Endodermal cell (in vitro differentiated cells): ENCODE measurements at regions not wholly inside any gene's neighbourhood (a gene's known extent, or its start where the extent isn't known, plus 50 kb on each side); places are given as distances from the start of the nearest gene placed in this dataset.

Experiments
- DNase-seq: peaks from one replicate; pipeline ENCODE4 v3.0.0-alpha.2; 2017
- H3K27ac ChIP-seq: 2 replicates; pipeline ENCODE4 v1.5.1; 2013; ENCODE audit warnings: mild to moderate bottlenecking, low read depth, low read length, moderate library complexity
- H3K27me3 ChIP-seq: 2 replicates; pipeline ENCODE4 v1.6.1; 2013; ENCODE audit warnings: mild to moderate bottlenecking, low read length, moderate library complexity; ENCODE audit not compliant: insufficient read depth, control insufficient read depth, poor library complexity, severe bottlenecking
- H3K36me3 ChIP-seq: 2 replicates; pipeline ENCODE4 v1.7.0; 2013; ENCODE audit warnings: mild to moderate bottlenecking, low read length, moderate library complexity; ENCODE audit not compliant: control insufficient read depth, insufficient read depth
- H3K4me1 ChIP-seq: one replicate; pipeline ENCODE4 v1.7.0; 2013; ENCODE audit warnings: low read length; ENCODE audit not compliant: control insufficient read depth, insufficient read depth
- H3K4me3 ChIP-seq: 2 replicates; pipeline ENCODE4 v1.5.1; 2013; ENCODE audit warnings: mild to moderate bottlenecking, low read length, moderate library complexity
- H3K9ac ChIP-seq: 2 replicates; pipeline ENCODE4 v1.6.1; 2013; ENCODE audit warnings: mild to moderate bottlenecking, low read length, moderate library complexity; ENCODE audit not compliant: poor library complexity, severe bottlenecking; ENCODE audit errors: extremely low read depth
- H3K9me3 ChIP-seq: 2 replicates; pipeline ENCODE4 v1.6.1; 2013; ENCODE audit warnings: mild to moderate bottlenecking, low read length, moderate library complexity; ENCODE audit not compliant: control insufficient read depth
- H3K27ac Mint-ChIP-seq: 2 replicates; pipeline ENCODE4 v1.8.0; 2020; ENCODE audit warnings: mixed read lengths
- H3K27me3 Mint-ChIP-seq: 2 replicates; pipeline ENCODE4 v1.8.0; 2021; ENCODE audit warnings: mild to moderate bottlenecking, mixed read lengths; ENCODE audit not compliant: insufficient read depth
- H3K36me3 Mint-ChIP-seq: 2 replicates; pipeline ENCODE4 v1.8.0; 2020; ENCODE audit warnings: low read depth, mixed read lengths
- H3K4me1 Mint-ChIP-seq: 2 replicates; pipeline ENCODE4 v1.8.0; 2020; ENCODE audit warnings: mixed read lengths
- H3K4me3 Mint-ChIP-seq: 2 replicates; pipeline ENCODE4 v1.8.0; 2020; ENCODE audit warnings: mild to moderate bottlenecking, moderate library complexity, mixed read lengths
- H3K9me3 Mint-ChIP-seq: 2 replicates; pipeline ENCODE4 v1.8.0; 2020; ENCODE audit warnings: mild to moderate bottlenecking, mixed read lengths
- WGBS, 2 experiments: methylation state at CpG; one replicate each; pipeline versions ENCODE4 v1.1.5 to v1.1.7; 2013; ENCODE audit warnings: missing lambda C conversion rate in 2 of 2, mixed read lengths in 1 of 2; ENCODE audit not compliant: insufficient coverage in 1 of 2, insufficient read length in 1 of 2; 5-methylcytosine and 5-hydroxymethylcytosine counted together
- TF ChIP-seq, protein P1 (sequence below): fragments of 200-600 bp; sonication (generic); conservative IDR thresholded peaks from 2 replicates; pipeline ENCODE4 v1.5.0; 2021; ENCODE audit warnings: antibody characterized with exemption, mild to moderate bottlenecking

DNA sequence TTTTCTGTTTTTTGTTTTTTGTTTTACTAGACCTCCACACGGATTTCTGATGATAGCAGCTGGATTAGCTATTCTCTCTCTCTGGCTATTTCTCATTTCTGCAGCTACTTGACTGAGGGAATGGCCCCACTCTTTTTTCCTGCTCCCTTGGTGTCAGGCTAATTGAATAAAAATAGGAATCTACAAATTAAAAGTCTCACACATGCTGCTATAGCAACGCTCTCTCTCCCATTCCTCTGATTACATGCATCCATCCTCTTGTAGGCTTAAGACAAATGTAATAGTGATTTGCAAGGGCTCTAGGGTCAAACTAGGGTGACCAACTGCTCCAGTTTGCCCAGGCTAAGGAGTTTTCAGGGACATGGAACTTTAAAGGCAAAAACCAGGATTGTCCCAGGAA is 221.8 kb downstream of the PHLDA1 start:
- H3K4me3 ChIP-seq = no peak overlapping the region
- H3K27me3 ChIP-seq = peaks cover 4% of the 10 kb centered on the region
- H3K9ac ChIP-seq = no peak overlapping the region
- peaks cover 15% of the 10 kb centered on the region for H3K4me1 Mint-ChIP-seq
- H3K27ac Mint-ChIP-seq = no peak overlapping the region
- H3K36me3 ChIP-seq = no peaks in the 10 kb centered on the region
- TF ChIP-seq, protein P1, sequence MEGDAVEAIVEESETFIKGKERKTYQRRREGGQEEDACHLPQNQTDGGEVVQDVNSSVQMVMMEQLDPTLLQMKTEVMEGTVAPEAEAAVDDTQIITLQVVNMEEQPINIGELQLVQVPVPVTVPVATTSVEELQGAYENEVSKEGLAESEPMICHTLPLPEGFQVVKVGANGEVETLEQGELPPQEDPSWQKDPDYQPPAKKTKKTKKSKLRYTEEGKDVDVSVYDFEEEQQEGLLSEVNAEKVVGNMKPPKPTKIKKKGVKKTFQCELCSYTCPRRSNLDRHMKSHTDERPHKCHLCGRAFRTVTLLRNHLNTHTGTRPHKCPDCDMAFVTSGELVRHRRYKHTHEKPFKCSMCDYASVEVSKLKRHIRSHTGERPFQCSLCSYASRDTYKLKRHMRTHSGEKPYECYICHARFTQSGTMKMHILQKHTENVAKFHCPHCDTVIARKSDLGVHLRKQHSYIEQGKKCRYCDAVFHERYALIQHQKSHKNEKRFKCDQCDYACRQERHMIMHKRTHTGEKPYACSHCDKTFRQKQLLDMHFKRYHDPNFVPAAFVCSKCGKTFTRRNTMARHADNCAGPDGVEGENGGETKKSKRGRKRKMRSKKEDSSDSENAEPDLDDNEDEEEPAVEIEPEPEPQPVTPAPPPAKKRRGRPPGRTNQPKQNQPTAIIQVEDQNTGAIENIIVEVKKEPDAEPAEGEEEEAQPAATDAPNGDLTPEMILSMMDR = no peak
- H3K27ac ChIP-seq = no peak overlapping the region
- H3K9me3 ChIP-seq = peaks cover 26% of the 10 kb centered on the region
- H3K36me3 Mint-ChIP-seq = no peaks in the 10 kb centered on the region
- no peak for DNase-seq
- H3K9me3 Mint-ChIP-seq = peaks cover 12% of the 10 kb centered on the region
- H3K4me3 Mint-ChIP-seq = no peak overlapping the region
- WGBS, 2 experiments = 40 to 45% methylated on average over 1 to 2 of the region's 2 CpGs
- no peaks in the 10 kb centered on the region for H3K4me1 ChIP-seq
- H3K27me3 Mint-ChIP-seq = peaks cover 4% of the 10 kb centered on the region

DNA sequence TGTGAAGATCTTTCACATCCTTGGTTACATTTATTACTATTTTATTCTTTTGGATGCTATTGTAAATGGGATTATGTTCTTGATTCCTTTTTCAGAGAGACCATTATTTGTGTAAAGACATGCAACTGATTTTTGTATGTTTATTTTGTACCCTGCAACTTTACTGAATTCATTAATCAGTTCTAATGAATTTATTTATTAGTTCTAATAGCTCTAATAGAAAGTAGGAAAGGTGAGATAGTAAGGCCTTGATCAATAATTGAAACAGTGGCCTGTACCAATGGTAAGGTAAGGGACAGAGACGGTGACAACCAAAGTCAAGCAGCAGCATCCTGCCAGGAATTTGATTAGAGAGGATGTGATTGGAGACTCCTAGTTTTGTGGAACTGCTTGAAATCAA is 224.1 kb downstream of the PHLDA1 start:
- 100% methylated on average over 1 of the region's 1 CpG for WGBS, 2 experiments
- Histone ChIP-seq H3K36me3 (no peaks in the 10 kb centered on the region), H3K9me3 (peaks cover 26% of the 10 kb centered on the region), H3K4me3 (no peak overlapping the region), H3K27me3 (no peaks in the 10 kb centered on the region), H3K4me1 (no peaks in the 10 kb centered on the region), H3K9ac (no peak overlapping the region), H3K27ac (no peak overlapping the region)
- H3K36me3 Mint-ChIP-seq = no peaks in the 10 kb centered on the region
- peaks cover 12% of the 10 kb centered on the region for H3K9me3 Mint-ChIP-seq
- DNase-seq = no peak
- peaks cover 2% of the 10 kb centered on the region for H3K27me3 Mint-ChIP-seq
- H3K4me1 Mint-ChIP-seq = peaks cover 14% of the 10 kb centered on the region
- H3K4me3 Mint-ChIP-seq = no peak overlapping the region
- TF ChIP-seq, protein P1 = no peak
- H3K27ac Mint-ChIP-seq = no peak overlapping the region

DNA sequence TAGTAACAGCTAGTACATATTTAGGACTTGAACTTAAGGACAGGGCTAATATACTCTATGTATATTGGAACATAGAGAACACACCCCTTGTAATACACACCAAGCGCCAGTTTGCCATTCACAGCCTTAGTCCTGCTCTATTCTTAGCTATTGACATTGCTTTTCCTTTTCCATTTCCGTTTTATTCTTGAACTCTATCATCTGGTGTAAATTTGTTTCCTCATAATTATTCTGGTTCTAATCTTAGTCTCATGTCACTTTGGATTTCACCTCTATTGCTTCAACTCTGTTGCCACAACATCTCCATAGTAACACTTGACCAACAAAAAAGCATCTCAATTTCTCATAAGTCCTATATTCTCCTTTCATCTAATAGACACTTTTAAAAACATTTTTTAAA is 225.7 kb downstream of the PHLDA1 start:
- H3K4me3 Mint-ChIP-seq = no peak overlapping the region
- no peak overlapping the region for H3K9ac ChIP-seq
- H3K36me3 Mint-ChIP-seq = no peaks in the 10 kb centered on the region
- no peaks in the 10 kb centered on the region for H3K27me3 Mint-ChIP-seq
- H3K4me1 ChIP-seq = no peaks in the 10 kb centered on the region
- H3K27ac Mint-ChIP-seq = no peak overlapping the region
- TF ChIP-seq, protein P1 = no peak
- H3K4me1 Mint-ChIP-seq = peaks cover 8% of the 10 kb centered on the region
- peaks cover 12% of the 10 kb centered on the region for H3K9me3 Mint-ChIP-seq
- DNase-seq = no peak
- H3K27ac ChIP-seq = no peak overlapping the region
- 92 to 96% methylated on average over 2 of the region's 2 CpGs for WGBS, 2 experiments
- H3K9me3 ChIP-seq = peaks cover 26% of the 10 kb centered on the region
- no peaks in the 10 kb centered on the region for H3K36me3 ChIP-seq
- no peak overlapping the region for H3K4me3 ChIP-seq
- no peaks in the 10 kb centered on the region for H3K27me3 ChIP-seq
